GM18505 (cell line): ENCODE measurements at regions not wholly inside any gene's neighbourhood (a gene's known extent, or its start where the extent isn't known, plus 50 kb on each side); places are given as distances from the start of the nearest gene placed in this dataset.

Source experiments
- ATAC-seq: cut with Tn5 transposase; IDR thresholded peaks from one replicate; pipeline ENCODE4 v1.9.1; 2021; ENCODE audit not compliant: unreplicated experiment
- POLR2A ChIP-seq: IDR thresholded peaks from 4 replicates; pipeline ENCODE4 v1.6.1; 2011; ENCODE audit warnings: borderline replicate concordance; ENCODE audit not compliant: insufficient read depth, insufficient read length; ENCODE audit errors: extremely low read depth

DNA sequence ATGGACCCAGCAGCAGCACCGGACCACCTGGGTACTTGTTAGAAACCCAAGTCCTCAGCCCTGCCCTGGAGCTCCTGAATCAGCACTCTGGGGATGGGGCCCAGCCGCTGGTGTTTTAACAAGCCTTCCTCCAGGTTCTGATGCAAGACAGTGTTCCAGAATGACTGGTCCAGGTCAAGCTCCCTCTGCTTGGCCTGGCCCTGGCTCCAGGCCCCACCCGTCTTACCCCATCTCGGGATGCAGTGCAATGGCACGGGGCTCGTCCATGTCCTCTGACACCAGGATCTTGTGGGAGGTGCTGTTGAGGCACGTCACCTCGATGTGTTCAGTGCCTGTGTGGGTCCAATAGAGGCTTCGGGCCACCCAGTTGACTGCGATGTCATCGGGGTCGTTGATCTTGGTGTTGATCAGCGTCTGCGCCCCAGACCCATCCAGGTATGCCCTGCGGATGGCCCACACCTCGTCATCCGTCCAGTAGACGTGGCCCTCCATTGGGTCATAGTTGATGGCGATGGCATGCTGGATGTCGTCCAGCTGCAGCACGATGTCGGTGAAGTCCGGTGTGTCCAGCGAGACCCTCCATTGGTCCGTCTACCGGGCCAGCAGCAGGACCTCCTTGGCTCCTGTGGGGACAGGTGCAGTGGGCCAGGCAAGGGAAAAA is 140.3 kb downstream of the CRYBB2 start:
- no peak for ATAC-seq
- TF ChIP-seq POLR2A = no peak

- no peak for ATAC-seq
- no peak for TF ChIP-seq POLR2A
Observed at GRCh38 chr22:25360411-25360810, 141.0 kb downstream of the CRYBB2 start.

- TF ChIP-seq POLR2A = no peak
- ATAC-seq = no peak
Observed at GRCh38 chr22:25360891-25361645, 141.6 kb downstream of the CRYBB2 start.

DNA sequence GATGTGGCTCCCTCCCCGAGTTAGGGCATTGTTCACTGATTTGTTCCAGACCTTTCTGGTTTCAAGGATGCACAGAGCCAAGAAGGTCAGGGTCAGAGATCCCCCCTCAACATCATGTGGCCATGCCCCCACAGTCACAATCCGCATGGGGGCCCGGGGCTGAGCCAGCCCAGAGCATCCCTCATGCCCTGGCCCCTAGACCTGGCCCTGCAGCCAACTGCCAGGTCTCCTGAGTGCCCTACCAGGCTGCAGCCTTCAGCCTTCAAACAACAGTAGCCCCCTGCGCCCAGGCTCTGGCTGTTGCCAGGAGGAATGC is 142.4 kb downstream of the CRYBB2 start:
- TF ChIP-seq POLR2A = no peak
- no peak for ATAC-seq

DNA sequence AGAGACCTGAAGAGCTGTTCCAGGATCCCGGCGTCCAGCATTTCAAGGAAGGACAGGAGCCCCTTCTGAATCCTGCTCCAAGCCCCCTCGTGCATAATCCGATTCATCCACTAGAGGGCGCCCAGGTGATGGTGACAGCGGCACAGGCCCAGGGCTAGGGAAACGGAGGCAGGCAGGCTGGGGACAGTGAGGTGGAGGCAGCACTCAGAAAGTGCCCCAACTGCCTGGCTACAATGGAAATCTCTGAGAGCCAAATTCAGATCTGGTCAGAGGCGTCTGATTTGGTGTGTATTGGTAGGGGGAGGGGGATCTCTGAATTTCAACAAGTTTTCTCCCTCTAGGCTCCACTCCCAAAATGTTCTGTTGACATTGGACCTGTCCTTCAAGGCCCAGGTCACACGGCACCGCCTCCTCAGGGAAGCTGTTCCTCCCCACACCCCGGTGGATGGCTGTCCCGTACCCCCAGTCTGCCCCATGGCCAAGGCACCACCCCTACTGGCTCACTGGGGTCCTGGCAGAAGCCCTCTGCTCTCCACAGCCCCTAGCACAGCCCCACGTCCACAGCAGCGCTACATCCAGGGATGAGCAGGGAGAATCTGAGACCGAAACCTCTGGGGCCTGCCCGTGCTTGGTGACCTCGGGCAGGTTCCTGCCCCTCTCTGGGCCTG is 142.9 kb downstream of the CRYBB2 start:
- TF ChIP-seq POLR2A = no peak
- no peak for ATAC-seq

DNA sequence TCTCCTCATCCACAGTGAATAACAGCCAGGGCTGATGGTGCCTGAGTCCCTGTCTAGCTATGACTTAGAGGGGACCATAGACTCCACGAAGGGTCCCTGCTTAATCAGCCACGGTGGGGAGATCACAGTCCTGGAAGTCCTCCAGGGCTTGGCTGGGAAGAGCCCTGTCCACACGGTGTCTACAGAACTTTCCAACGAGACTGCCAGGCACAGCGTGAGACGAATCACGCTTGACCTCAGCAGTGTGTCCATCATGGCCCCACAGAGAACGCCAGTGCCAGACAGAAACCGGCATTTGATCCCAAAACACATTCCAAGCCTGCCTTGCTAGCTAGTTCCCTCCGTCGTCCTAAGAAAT is 143.4 kb downstream of the CRYBB2 start:
- no peak for TF ChIP-seq POLR2A
- ATAC-seq = no peak

- no peak for TF ChIP-seq POLR2A
- no peak for ATAC-seq
Observed at GRCh38 chr22:25363474-25363873, 144.0 kb downstream of the CRYBB2 start.

- no peak for ATAC-seq
- no peak for TF ChIP-seq POLR2A
Observed at GRCh38 chr22:25364281-25364680, 144.8 kb downstream of the CRYBB2 start.

- no peak for TF ChIP-seq POLR2A
Observed at GRCh38 chr22:25364736-25365241, 145.3 kb downstream of the CRYBB2 start.

GRCh38 chr22:25365491-25366261 is 146.2 kb downstream of the CRYBB2 start:
- no peak for ATAC-seq
- TF ChIP-seq POLR2A = no peak

More at GRCh38 chr22:25364736-25365241, 145.3 kb downstream of the CRYBB2 start:
- ATAC-seq = no peak

DNA sequence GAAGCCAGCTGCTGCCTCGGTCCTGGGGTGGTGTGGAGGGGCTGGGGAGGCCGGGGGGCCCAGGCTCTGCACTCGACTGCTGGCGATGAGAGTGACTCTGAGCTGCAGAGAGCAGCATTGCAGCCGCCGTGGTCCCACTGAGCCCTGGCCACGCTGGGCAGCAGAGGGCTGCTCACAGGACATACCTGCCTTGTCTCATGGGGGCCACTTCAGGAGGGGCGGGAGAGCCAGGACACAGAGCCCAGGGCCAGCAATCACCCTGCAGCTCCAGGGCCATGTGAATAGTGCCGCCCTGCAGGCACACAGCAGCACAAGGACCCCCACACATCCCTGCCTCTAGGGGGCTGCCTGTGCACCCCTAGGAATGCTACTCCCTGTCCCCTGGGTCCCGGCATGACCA is 147.0 kb downstream of the CRYBB2 start:
- no peak for ATAC-seq
- TF ChIP-seq POLR2A = no peak

DNA sequence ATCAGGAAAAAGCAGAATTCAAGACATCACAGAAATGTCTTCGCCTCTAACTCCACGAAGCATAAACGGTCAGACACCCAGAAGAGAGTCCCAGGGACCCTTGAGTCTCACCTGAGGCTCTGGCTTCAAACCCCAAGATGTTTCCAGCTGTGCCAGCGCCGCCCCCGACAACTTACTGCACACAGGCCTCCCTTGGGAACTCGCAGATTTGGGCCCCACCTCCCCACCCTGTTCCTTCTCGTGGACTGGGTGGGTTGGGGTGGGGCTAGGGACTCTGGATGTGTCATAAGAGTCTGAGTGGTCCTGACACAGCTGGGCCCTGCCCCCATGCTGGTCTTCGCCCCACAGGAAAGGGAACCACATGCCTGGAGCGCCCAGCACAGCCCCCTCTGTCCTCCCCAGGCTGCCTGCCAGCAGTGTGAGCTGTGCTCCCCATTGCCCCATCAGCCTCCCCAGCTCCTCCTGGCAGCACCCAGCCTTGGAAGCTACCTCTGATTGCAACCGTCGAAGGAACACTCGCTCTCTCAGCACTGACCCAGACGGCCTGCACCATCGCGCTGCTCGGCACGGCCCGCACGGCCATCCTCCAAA is 147.5 kb downstream of the CRYBB2 start:
- ATAC-seq = no peak
- no peak for TF ChIP-seq POLR2A

DNA sequence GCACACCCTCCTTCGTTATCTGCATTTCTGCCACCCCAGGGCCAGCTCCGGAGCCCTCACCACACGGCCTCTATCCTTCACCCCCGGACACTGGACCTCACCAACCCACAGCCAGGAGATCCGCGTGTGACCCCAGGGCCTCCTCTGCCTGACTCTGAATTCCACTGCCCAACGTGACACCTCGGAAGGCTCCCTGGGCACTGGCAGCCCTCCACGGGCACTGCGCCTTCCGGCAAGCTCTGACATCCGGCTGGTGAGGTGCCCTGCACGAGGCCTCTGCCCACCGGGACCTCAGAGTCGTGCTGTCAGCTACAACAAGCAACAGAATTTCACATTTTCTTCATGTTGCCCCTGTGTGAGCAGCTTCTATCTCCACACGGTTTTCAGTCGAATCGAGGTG is 148.3 kb downstream of the CRYBB2 start:
- ATAC-seq = no peak
- no peak for TF ChIP-seq POLR2A

- no peak for ATAC-seq
- no peak for TF ChIP-seq POLR2A
Observed at GRCh38 chr22:25368271-25368670, 148.8 kb downstream of the CRYBB2 start.

GRCh38 chr22:25369041-25369440 is 149.6 kb downstream of the CRYBB2 start:
- TF ChIP-seq POLR2A = no peak
- ATAC-seq = no peak
